GM21528 (cell line): ENCODE measurements at regions not wholly inside any gene's neighbourhood (a gene's known extent, or its start where the extent isn't known, plus 50 kb on each side); places are given as distances from the start of the nearest gene placed in this dataset.

Experiments
- ATAC-seq: cut with Tn5 transposase; IDR thresholded peaks from one replicate; pipeline ENCODE4 v1.9.1; 2021; ENCODE audit warnings: mild to moderate bottlenecking, moderate library complexity; ENCODE audit not compliant: unreplicated experiment, low FRiP score

DNA sequence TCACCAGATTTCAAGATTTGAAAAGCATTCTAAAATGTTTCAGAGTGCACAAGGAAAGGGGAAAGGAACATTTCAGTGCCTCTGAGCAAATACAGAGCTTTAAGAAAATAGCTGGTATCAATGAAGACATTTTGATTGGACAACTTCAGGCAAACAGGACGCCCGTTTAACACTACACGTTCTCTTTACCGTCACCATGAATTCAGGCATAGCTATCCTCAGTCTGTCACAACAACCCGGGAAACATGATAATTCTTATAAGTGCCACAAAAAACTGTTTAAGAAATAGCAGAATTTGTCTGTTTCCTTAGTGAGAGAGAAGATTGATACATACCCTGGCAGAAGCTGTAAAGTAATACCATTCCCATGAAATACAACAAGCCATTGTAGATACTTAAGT, 392.4 kb upstream of the PDE4D start:
- no peak for ATAC-seq

DNA sequence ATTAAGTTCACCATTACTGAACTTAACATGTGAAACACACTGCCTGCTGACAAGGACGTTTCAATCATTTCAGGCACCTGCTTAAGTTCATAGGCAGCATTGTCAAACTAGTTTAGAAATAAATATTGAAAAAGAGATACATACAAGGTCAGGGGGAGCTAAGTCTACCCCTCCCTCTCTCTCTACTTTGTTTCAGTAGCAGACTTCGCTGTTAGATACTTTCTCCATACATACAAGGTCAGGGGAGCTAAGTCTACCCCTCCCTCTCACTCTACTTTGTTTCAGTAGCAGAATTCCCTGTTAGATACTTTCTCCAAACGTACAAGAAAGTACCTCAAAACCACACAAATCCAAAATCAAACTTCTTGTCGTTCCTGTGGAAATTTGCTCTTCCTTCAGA, 387.4 kb upstream of the PDE4D start:
- no peak for ATAC-seq

DNA sequence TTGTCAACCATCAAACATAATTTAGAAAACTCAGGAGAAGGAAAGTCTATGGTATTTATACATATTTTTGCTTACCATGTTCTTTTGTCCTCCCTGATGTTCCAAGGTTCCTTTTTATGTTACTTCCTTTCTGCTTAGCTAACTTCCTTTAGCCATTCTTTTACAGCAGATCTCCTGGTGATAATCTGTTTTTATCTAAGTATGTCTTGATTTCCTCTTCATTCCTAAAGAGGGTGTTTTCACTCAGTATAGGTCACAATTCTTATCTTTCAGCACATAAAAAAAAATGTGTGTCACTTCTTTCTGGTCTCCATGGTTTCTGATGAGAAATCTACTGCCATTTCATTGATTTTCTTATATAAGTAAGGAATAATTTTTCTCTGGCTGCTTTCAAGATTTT, 384.4 kb upstream of the PDE4D start:
- ATAC-seq = no peak

DNA sequence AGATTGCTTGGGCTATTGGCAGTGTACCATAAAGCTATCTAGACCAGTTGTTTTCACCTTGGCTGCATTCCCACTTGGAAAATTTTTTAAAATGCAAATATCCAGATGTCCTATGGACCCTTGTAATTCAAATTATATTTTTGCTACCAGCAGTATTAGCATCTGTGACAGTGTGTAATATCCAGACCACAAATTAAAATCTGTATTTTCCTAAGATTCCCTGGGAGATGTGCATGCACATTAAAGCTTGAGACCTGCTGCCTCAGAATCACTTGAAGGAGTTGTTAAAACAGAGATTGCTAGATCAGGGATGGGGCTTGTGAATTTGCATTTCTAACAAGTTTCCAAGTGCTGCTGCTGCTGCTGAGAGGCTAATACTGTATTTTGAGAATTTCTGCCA, 381.2 kb upstream of the PDE4D start:
- ATAC-seq = no peak

DNA sequence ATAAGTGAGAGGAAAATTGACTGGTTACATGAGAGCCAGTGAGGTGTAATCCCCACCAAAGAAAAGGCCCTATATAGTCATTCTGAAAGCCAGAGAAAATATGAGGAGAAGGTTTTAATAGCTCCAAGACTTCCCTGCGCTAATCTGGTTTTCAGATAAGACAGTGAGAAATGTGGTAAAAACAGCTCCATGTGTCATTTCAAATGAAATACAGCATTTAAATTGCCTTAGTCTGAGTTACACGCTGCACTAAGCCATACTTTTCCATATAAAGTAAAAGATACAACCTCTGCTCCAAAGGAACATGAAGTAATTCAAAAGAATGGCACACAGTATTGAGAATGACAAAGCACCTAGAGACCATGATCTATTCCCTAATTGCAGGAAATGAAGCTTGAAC, 378.0 kb upstream of the PDE4D start:
- no peak for ATAC-seq

DNA sequence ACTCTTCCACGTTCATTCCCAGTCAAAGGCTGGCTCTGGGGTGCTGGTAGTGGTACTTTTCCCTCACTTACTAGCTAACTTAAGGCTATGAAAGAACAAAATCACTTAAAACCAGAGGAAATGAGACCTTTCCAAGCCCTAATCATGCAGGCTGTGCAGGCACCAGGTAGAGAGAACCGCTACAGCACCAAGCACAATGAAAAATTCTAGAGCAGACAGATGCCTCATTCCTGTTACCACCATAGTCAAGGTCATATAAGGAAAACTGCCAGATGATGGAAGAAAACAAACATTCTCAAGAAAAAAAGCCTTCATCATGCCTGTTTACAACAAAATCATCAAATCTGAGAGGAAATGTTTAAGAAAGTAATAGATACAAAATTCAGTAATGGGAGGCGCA, 374.4 kb upstream of the PDE4D start:
- ATAC-seq = no peak

DNA sequence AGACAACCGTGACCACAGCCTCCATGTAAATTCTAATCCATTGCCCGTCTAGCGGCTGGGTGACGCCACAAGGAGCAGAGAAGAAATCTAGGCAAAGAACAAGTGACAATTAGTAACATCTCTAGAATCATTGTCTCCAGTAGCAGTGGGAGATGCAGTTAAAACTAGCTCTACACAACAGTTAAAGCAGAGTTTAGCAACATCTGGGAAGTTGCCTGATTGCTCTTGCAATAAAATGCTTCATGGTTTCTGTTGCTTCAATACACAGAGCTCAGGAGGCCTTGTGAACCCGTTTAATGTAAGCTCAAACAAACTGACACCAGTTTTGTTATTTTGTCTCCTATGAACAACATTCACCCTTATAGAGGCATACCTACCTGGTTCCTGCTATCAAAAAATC, 369.8 kb upstream of the PDE4D start:
- no peak for ATAC-seq

DNA sequence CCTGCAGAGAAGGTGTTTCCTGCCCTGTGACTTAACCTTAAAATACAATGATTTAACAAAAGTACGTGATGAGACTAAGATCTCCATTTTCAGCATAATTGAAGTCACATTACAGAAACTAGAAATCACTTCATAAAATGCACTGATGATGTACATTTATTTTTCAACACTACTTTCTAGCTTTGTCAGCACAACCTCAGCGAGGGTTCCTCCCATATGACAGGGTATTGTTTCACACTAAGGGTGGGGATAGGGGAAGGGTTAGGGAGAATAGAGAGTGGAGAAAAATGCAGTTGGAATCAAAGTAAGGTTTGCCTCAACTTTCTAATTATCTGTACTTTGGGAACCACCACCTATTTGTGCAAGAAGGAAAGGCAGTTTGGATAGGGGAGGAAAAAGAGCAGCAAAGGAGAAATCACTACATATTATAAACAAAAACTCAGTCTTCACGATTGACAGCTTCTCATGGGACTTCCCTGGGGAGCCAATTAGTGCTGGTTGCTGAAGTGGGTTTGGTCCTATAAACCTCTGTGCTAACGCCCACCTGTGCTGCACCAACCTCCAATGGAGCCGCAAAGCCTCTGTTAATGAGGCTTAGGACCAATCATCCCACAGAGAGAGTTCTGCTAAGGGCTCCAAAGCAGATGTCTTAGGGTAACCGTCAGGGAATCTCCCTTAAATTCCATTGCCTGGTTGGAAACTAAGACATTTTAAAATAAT, 369.2 kb upstream of the PDE4D start:
- ATAC-seq = no peak

DNA sequence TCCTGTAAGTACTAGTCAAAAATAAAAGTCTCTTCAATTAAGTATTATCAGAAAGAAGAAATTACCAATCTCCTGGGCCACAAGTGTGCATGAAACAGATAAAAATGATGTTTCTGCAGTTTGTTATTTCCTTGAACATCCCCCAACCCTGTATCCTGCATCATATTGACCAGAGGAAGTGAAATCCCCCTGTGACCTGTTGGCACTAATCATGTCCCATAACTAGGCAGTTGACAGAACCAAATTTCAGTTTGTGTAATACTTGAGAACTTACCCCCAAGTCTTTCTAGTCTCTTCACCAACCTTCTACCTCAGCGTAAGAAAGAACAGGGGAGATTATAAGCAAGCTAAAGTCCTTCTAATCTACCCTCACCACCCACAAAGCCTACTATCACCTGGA, 368.2 kb upstream of the PDE4D start:
- no peak for ATAC-seq

DNA sequence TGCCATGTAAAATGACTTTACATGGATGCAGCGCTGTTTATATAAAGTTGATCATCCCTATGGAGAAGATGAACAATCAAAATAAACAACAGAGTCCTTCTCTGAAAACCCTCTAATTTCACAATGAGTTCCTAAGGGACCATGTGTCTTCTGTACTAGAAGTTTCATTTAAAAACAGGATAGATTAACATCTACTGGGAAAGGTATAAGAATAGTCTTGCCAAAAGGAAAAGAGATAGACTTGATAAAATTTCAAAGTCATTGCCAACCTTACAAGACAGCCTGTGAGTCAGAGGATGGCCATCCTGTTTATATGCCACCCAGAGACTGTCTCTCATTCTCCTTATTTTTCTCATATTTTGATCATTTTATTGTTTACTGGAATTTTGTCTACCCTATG, 367.1 kb upstream of the PDE4D start:
- no peak for ATAC-seq

DNA sequence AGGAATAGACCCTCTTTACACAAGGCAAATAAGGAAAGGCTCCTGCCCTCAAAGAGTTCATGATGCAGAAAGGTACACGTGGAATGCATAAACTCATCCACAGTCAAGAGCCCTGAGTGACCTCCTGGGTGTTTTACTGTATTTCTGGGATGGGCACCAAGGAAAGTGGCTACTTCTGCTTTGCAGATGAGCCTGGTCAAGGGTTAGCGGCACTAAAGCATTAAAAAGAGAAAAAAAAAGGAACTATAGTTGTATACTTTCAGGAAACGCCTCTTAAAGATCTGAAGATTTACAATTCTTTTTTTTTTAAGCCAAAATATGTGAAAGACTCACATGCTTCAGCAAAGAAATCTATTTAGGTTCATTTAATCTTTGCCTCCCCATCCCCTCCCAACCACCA, 366.2 kb upstream of the PDE4D start:
- ATAC-seq = no peak

DNA sequence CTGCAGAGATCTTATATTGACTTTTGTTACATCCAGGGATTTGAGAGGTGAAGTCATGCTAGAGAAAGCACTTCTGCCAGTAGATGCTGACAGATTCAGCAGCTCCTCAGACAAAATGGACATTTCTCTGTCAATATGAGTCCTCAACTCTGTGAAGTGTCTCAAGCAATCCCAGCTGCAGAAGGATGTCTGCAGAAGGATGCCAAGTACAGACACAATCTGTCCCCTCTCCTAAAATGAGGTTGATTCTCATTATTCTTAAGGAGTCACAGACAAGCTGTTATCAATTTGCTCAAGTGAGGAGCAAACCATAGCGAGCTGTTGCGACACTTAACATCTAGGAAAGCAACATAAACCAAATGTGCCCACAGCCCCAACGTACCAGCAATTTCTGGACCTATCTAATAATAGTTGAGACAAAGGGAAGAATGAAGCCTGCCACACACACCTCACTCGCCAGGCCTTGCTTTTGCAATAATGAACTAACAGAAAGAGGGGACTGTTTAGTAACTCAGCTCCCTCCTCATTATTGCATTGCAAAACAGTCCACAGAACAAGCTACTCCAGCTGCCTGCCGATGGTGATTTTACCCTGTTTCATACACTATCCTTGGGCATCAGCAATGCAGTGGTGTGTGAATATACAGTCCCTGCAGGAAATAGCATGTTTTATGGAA, 364.2 kb upstream of the PDE4D start:
- ATAC-seq = no peak

DNA sequence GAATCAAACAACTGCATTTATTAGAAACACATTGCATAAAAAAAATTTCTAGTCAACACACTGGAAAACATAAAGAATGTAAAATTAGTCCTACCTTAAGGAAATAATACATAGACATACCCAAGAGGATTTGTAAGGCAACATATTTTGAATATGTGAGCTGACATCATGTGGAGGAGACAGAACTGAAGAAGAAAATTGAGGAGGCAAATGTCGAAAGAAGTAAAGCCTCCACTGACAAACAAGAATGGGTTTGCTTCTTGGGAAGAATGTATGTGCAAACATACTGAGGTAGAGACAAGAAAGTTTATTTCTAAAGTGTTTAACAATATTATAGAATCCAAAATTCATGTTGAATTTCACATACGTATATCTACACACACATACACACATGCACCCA, 363.0 kb upstream of the PDE4D start:
- ATAC-seq = no peak

DNA sequence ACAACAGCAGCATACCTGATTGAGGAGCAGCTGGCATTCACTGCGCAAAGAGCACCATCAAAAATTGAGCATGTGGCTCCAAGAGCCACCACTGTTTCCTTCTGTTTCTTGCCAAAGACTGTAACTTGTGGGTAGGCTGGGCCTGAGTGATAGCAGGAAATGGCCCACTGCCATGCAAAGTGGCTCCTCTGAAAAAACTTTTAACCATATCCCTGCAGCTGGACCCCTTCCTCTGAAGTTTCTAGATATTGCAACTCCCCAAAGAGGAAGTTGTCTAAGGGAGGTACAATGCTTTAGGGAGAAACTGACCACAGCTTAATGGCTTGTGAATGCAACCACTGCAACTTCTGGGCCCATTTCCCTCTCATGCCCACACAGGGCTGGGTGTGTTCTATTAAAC, 355.4 kb upstream of the PDE4D start:
- ATAC-seq = peak; percentile 96

DNA sequence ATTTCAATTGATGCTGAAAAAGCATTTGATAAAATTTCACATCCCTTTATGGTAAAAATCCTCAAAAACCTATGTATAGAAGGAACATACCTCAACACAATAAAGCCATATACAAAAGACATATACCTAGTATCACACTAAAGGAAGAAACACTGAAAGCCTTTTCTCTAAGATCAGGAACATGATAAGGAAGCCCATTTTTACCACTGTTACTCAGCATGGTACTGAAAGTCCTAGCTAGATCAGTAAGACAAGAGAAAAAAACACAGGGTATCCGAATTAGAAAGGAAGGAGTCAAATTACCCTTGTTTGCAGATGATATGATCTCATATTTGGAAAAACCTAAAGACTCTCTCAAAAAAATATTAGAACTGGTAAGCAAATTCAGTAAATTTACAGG, 350.2 kb upstream of the PDE4D start:
- no peak for ATAC-seq

DNA sequence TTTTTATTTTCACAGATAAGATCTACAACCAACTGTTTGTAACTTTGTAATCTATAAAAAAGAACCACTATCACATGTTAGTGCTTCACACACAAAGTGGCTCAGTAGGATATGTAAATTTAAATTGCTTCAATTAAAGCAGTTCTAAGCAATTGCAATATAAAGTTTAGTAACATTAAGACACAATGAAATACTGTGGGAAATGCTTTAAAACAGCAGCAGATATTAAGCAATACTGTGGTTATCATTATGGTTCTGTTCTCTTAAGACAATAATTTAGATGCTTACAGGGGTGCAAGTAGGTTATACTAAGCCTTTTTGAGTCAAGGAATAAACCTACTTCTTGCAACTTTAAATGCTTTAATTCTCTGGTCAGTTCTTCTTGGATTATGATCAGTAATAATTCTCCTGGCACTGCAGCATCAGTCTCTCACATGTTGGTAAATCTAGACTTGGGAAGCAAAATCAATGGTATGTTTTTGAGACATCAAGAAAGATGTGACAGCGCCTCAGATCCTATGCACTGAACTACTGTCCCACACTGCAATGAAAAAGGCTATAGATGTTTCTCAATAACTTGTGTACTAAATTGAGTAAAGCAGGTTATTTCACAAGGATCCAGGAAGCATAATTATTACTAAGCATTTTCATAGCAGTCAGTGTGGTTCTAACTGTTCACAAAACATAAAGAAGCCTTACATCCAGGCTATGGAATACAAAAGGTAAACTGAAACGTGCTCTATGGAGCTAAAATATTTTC, 338.7 kb upstream of the PDE4D start:
- ATAC-seq = no peak

DNA sequence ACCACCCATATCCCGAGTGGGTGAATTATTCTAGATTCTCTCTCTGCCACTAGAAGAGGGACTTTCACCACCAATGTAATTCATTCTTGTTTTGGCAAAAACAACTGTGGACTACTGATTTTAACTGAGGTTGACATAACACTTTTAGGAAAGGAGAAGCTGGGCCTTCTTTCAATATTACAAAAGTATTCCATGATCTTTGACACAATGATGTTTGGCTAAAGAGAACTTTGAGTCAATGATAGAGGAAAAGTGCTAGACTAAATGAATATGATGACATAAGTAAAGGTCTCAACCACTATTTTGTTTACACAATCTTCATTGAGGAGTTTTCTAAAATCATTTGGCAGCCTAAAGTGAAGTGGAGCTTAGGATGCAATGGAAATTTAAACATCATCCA, 336.9 kb upstream of the PDE4D start:
- ATAC-seq = no peak

DNA sequence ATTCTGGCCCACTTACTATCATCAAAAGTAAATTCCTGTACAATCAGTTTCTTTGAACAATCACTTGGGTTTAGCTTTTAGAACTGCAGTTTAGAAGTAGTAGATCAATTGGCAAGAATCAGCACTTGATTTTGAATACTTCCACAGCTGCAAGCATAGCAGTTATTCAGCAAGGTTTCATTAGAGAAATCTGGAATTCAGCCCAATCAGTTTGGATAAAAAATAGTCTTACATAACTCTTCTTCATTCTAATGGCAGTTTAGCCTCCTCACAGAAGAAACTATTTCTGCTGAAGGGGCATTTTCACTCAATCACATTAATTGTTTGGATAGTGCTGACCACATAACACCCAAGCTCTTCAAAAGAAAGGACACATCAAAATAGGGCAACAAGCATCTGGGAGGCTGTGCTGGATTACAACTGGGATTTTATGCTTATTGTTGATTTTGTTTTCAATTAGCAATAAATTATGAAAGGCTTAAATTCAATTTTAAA, 336.2 kb upstream of the PDE4D start:
- ATAC-seq = no peak

DNA sequence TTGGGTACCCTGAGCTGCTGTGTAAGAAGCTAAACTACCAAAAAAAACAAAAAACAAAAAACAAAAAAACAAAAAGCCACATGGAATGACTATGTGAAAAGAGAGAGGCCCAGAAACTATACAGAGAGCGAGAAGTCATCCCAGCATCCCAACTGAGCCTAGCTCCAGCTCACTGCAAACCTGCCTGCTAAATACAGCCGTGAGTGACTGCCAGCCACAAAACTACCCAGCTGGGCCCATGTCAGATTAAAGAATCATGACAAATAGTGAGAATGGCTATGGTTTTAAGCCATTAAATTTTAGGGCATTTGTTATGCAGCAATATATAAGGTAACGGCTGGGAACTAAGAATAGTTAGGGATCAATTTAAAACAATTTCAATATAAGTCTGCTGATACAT, 335.1 kb upstream of the PDE4D start:
- no peak for ATAC-seq

DNA sequence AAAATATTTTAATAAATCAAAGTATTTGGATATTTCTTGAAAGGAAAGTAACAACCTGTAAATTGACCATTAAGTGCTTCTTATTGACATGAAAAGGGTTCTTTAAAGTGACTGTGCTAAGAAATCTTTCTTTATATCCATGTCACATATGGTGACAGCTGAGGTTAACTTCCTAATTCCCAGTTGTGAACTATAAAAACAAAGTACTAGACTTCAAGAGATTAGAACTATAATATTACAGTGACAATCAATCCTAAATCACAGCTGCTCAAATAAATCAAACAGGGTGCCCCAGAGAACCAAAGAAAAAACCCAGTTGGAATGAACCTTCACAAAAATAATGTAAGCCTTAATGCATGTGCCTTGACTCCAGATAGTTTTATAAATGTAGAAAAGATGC, 332.6 kb upstream of the PDE4D start:
- no peak for ATAC-seq

DNA sequence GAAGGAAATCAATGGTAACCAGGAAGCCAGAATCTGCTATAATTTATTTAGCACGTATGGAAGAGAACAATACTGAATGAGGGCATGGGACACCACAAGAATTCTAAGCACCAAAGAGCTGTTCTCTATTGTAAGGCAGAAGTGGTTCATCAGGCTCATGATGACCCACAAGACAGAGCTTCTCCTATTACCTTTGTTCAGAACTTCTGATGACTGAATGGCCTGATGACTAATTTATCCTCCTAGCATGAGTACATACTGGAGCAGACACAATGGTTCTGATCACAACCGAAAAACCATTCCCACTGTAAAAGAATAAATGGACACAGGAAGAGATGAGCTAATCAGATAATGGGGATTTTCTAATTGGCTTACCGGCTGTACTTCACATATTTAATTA, 329.8 kb upstream of the PDE4D start:
- ATAC-seq = no peak

DNA sequence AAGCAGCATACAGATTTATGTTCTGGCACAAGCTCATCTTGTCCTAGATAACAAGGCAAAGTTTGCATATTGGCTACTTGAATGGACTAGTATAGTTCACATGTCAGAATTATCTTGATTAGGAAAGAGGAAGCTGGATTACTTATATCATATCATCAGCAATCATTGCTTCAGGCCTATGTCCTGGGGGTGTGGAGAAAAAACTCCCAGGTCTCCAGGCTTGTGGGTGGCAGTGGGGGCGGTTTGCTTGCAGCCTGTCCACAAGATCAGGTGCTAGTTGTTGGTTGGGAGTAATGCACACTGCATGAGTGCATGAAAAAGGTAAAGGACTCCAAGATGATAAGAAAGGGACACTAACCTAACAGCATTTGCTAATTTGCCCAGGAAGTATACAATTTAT, 326.4 kb upstream of the PDE4D start:
- ATAC-seq = no peak
